ENCODE measurements at regions not wholly inside any gene's neighbourhood (a gene's known extent, or its start where the extent isn't known, plus 50 kb on each side); places are given as distances from the start of the nearest gene placed in this dataset.
"Not testable (repeated sequence)": the region's sequence is repeated elsewhere in the genome, so short reads cannot be mapped to it uniquely, and the experiment has no call there.

DNA sequence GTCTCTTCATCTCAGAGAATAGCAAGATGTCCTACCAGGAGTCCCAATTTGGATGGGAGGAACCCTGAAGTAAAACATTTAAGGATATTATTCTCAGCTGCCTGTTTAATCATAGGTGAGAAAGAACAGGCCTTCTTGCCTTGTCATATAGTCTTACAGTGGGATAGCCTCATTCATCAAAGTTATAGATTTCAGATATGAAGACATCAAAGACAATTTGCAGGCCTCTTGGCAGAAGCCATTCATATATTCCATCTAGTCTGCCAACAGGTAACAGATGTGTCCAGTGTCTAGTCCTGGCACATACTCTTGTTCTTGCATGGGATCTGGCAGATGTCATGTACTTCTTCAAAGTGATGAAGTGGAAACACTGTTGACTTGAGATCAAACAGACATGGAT is 601.3 kb upstream of the GHITM start:
- ChIA-PET POLR2A (no interaction called here), CTCF (no interaction called here)
- H3K9me3 Mint-ChIP-seq = no peaks in the 10 kb centered on the region
- no peak overlapping the region for H3K27ac Mint-ChIP-seq
- H3K4me3 Mint-ChIP-seq = no peak overlapping the region
- no peaks in the 10 kb centered on the region for H3K4me1 Mint-ChIP-seq
- no peaks in the 10 kb centered on the region for H3K36me3 Mint-ChIP-seq (ENCODE audit: low read depth)
- H3K27me3 Mint-ChIP-seq = no peaks in the 10 kb centered on the region
- no peak for DNase-seq

DNA sequence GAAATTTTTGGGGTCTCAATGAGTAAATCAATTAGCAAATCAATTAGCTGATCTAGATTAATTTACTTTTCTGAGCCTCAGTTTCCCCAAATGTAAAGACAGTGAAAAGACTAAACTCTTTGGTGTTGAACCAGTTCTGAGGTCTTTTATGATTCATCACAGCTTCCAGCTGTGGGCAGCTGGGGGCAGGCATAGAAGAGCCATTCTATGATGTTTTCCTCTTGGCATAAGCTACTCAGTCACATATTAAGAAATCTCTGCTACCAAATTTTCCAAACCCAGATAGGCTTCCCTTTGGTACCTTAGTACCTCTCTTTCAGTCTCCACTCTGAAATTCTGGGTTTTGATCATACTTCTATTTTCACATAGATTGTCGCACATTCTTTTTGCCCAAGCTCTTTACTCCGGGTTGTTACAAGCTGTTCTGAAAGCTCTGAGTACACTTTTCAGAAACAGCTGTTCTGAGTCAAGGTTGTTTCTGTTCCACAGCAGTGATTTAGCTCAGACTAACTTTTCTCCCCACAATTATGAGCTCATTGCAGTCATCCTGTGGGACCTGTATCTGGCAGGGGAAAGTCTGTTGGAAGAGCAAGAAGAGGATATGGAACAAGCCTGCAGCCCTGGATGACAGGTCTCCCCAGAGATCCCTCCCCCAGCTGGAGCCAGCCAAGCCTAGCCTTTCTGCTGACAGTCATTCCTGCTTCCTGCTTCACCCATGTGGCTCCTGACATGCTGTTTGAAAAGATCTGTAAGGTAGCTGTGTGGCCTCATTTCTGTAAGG is 599.6 kb upstream of the GHITM start:
- H3K4me3 Mint-ChIP-seq = no peak overlapping the region
- no peaks in the 10 kb centered on the region for H3K27me3 Mint-ChIP-seq
- no peak overlapping the region for H3K27ac Mint-ChIP-seq
- CTCF ChIA-PET = no interaction called here
- POLR2A ChIA-PET = no interaction called here
- H3K4me1 Mint-ChIP-seq = no peaks in the 10 kb centered on the region
- H3K9me3 Mint-ChIP-seq = no peaks in the 10 kb centered on the region
- H3K36me3 Mint-ChIP-seq (ENCODE audit: low read depth) = no peaks in the 10 kb centered on the region
- DNase-seq = no peak

DNA sequence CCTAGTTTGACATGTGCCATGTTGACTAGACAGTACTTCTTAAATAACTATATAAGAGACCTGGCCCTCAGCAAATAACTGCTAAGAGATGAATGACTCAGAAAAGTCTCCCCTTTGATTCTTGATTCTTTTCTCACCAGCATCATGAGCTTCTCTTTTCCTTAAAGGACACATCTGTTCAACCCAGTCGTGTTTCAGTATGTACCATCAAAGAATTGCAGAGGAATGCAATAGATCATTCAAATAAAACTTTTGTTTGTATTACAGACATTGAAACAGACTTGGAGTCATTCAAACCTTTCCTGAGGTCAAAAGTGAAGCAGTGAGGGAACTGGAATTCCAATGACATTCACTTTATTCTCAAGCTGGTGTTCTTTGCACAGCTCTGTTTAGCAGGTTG is 598.3 kb upstream of the GHITM start:
- Mint-ChIP-seq H3K4me1 (no peaks in the 10 kb centered on the region), H3K27me3 (no peaks in the 10 kb centered on the region), H3K27ac (no peak overlapping the region), H3K4me3 (no peak overlapping the region), H3K9me3 (no peaks in the 10 kb centered on the region), H3K36me3 (ENCODE audit: low read depth) (no peaks in the 10 kb centered on the region)
- POLR2A ChIA-PET = no interaction called here
- no peak for DNase-seq
- CTCF ChIA-PET = no interaction called here

DNA sequence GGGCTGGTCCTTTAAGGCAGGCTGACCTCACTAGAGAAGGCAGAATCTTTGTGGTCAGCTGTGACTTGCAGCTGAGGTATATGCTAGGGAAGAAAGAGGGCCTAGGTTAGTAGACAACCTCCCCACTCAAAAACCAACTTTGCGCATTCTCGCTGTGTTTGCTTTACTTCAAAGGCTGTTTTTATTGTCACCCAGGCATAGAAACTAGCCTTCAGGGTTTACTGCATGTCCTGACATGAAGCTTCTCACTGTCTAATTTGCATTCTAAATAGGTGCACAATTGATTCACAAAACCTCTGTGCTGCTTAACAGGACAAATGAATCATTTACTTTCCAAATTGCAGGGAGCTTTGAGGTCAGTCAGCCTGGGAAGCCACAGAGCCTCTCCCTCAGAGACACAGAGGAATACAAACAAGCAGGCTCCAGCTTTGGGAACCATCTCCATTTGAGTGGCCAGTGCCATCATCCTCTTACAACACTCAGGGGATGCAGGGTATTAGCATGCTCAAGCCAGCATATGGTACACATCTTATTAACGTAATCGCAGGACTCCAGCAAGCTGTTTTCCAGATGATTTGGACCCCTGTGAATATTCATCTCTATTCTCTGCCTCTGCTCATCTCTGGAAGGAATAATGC is 596.4 kb upstream of the GHITM start:
- H3K4me1 Mint-ChIP-seq = no peaks in the 10 kb centered on the region
- H3K36me3 Mint-ChIP-seq (ENCODE audit: low read depth) = no peaks in the 10 kb centered on the region
- H3K9me3 Mint-ChIP-seq = no peaks in the 10 kb centered on the region
- ChIA-PET POLR2A (no interaction called here), CTCF (no interaction called here)
- no peak for DNase-seq
- H3K27me3 Mint-ChIP-seq = no peaks in the 10 kb centered on the region
- H3K4me3 Mint-ChIP-seq = no peak overlapping the region
- no peak overlapping the region for H3K27ac Mint-ChIP-seq

DNA sequence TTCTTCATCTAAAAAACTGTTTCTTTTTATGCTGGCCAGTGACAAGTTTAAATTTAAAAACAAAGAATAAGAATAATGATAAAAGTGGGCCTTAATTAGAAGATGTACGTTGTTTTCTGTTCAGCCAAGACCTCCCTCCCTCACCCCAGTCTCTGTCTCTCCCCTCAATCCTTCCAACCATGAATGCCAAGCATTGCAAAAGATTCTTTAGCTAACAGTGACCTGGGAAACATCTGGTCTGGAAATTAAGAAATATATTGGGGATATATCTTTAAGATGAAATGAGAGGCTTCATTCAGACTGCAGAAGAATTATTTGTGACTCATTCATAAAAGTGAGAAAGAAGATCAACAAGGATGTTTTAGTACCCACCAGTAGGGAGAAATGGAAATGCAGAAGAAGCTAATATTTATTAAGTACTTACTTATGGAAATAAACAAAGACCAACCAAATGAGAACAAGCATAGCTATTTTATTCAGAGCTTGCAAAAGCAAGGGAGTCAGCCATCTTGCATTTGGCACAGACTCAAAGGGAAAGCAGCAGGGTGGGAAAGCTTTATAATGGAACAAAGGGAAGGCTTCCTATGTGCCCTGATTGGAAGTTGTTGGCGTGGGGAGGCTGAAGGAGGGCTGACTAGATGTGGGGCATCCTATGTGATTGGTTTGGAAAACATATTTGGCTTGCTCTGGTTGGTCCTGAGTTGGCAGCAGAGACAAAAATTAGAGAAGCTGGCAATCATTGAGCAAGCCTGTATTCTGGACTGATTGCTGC is 595.4 kb upstream of the GHITM start:
- Mint-ChIP-seq H3K36me3 (ENCODE audit: low read depth) (no peaks in the 10 kb centered on the region), H3K4me1 (no peaks in the 10 kb centered on the region), H3K27me3 (no peaks in the 10 kb centered on the region), H3K4me3 (no peak overlapping the region), H3K27ac (no peak overlapping the region), H3K9me3 (no peaks in the 10 kb centered on the region)
- ChIA-PET POLR2A (no interaction called here), CTCF (no interaction called here)
- DNase-seq = no peak

DNA sequence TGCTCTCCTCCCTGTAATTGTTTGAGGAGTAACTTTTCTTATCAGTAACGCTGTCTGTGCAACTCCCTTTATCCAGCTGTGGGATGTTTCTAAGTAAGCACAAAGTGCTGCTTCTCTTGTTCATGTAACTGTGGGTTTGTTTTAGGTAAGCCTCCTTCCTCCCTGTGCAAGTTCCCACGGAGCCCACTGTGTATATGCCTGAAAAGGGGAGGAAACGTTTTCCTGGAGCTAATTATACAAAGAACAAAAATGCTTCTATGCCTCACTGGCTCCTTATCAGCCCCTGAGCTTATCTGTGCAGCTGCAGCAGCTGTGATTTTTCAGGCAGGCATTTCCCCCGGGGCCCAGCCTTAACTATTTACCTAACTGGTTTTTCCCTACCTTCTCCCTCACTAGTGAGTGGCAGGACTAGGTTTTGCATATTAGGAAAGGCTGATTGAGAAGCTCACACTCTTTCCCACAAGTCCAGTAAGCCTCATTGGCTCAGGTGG is 593.4 kb upstream of the GHITM start:
- no peak for DNase-seq
- Mint-ChIP-seq H3K36me3 (ENCODE audit: low read depth) (no peaks in the 10 kb centered on the region), H3K4me3 (no peak overlapping the region), H3K9me3 (no peaks in the 10 kb centered on the region), H3K27ac (no peak overlapping the region), H3K4me1 (no peaks in the 10 kb centered on the region), H3K27me3 (no peaks in the 10 kb centered on the region)
- ChIA-PET POLR2A (no interaction called here), CTCF (interaction anchor here (0.6 kb wide), 1 partner anchor 211 kb away, joined by 3 read pairs; no protein-coding TSS in a partner anchor)

DNA sequence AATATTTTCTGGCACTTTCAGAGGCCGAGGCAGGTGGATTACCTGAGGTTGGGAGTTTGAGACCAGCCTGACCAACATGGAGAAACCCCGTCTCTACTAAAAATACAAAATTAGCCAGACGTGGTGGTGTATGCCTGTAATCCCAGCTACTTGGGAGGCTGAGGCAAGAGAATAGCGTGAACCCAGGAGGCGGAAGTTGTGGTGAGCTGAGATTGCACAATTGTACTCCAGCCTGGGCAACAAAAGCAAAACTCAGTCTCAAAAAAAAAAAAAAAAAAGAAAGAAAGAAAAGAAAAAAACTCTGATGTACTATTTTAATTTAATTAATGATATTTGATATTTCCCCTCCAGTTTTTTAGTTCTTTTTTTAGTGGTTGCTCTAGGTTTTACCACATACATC is 588.1 kb upstream of the GHITM start:
- POLR2A ChIA-PET; CTCF ChIA-PET; H3K27me3 Mint-ChIP-seq; H3K36me3 Mint-ChIP-seq (ENCODE audit: low read depth); H3K4me3 Mint-ChIP-seq; H3K27ac Mint-ChIP-seq; H3K4me1 Mint-ChIP-seq; H3K9me3 Mint-ChIP-seq; DNase-seq: not testable (repeated sequence)

DNA sequence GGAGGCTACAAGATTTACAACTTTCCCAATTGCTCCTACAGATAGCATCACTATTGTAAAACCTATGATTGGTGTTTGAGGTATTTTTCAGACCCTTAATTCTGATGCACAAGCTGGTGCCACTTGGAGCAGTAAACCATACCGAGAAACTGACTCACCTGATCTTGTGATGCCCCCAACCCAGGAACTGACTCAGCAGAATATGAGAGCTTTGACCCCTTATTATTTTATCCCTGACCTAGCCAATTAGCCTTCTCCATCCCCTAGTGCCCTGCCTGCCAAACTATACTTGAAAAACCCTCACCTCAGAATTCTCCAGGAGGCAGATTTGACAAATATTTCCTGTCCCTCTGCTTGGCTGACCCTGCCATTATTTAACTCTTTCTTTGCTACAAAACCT is 585.9 kb upstream of the GHITM start:
- DNase-seq = no peak
- Mint-ChIP-seq H3K4me1 (no peaks in the 10 kb centered on the region), H3K27ac (no peak overlapping the region), H3K27me3 (no peaks in the 10 kb centered on the region), H3K4me3 (no peak overlapping the region), H3K9me3 (no peaks in the 10 kb centered on the region), H3K36me3 (ENCODE audit: low read depth) (no peaks in the 10 kb centered on the region)
- CTCF ChIA-PET = no interaction called here
- POLR2A ChIA-PET = no interaction called here

DNA sequence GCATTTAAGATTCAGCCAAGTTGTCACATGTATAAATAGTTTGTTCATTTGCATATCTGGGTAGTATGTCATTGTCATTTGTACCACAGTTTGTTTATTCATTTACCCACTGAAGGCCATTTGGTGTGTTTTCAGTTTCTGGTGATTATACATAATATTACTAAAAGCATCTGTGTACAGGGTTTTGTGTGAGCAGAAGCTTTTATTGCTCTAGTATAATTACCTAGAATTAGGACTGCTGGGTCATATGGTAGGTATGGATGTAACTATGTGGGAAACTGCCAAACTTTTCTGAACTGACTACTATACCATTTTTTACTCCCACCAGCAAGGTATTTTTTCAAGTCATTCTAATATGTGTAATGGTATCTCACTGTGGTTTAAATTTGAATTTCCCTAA is 584.0 kb upstream of the GHITM start:
- no peak for DNase-seq
- Mint-ChIP-seq H3K4me3 (no peak overlapping the region), H3K4me1 (no peaks in the 10 kb centered on the region), H3K27ac (no peak overlapping the region), H3K9me3 (no peaks in the 10 kb centered on the region), H3K27me3 (no peaks in the 10 kb centered on the region), H3K36me3 (ENCODE audit: low read depth) (no peaks in the 10 kb centered on the region)
- ChIA-PET CTCF (no interaction called here), POLR2A (no interaction called here)

DNA sequence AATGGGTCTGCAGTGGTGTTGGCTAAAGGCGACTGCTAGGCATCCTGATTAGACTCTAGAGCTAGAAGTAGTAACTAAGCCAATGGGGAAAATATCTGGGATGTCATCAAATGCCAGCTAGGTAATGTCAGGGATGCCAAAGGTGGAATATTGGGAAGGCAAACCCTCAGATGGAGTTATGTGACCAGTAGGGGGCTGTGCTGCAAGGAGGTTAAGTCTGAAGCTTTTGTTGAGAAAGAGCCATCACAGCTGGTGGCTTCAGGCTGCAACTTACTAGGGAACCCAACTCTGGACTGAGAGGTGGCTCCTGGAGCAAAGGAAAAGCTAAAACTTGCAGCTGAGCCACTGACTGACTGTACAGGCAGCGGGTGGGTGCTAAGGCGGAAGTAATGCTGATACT is 576.9 kb upstream of the GHITM start:
- H3K27ac Mint-ChIP-seq = no peak overlapping the region
- no peak overlapping the region for H3K4me3 Mint-ChIP-seq
- CTCF ChIA-PET = no interaction called here
- no peak for DNase-seq
- no peaks in the 10 kb centered on the region for H3K27me3 Mint-ChIP-seq
- POLR2A ChIA-PET = no interaction called here
- H3K9me3 Mint-ChIP-seq = peaks cover 10% of the 10 kb centered on the region
- no peaks in the 10 kb centered on the region for H3K36me3 Mint-ChIP-seq (ENCODE audit: low read depth)
- H3K4me1 Mint-ChIP-seq = no peaks in the 10 kb centered on the region

DNA sequence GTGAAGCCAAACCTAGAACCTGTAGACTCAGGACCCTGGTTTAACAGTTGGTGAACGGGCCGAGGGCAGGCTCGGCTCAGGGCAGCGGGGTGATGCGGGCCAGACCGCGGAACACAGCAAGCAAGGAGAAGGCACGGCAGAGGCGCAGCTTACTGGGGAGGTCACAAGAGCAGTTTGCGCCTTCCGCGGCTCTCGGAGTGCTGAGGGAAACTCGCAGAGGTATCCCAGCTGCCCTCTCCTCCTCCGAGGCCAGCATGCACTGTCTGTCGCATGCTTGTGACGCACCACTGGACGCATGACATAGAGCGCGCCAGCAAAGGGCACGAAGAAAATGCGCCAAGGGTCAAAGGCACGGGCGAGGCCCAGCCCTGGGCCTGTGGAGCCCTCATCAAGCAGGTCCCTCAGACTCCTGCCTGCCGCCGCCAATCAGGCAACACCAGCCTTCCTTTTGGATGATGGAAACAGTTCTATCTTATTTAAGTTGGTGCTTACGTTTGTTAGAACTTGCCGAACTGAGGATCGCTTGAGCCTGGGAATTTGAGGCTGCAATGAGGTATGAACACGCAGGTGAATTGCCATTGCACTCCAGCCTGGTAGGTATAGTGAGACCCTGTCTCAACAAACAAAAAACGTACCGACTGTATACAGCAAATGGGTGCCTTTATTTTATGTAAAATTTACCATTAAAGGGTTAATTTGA is 574.3 kb upstream of the GHITM start:
- H3K4me3 Mint-ChIP-seq = no peak overlapping the region
- no peak for DNase-seq
- ChIA-PET CTCF (no interaction called here), POLR2A (no interaction called here)
- H3K27me3 Mint-ChIP-seq = no peaks in the 10 kb centered on the region
- no peaks in the 10 kb centered on the region for H3K36me3 Mint-ChIP-seq (ENCODE audit: low read depth)
- no peaks in the 10 kb centered on the region for H3K4me1 Mint-ChIP-seq
- H3K27ac Mint-ChIP-seq = no peak overlapping the region
- peaks cover 10% of the 10 kb centered on the region for H3K9me3 Mint-ChIP-seq

DNA sequence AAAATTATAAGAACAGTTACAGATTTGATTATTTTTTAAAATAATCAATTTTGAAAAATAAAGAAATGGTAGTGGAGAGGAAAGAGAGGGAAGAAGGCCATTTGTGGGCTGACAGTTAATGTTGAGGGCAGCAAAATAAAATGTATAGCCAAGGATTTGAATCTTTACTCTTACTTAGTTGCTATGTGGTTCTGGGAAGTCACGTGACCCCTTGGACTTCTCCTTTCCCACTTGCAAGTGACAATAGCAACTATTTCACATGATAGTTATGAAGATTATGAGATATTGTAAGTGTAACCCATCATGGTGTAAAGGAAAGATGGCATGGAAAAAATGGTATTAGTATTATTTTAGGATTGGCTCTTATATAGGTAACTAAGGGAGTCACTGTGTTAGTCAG is 567.3 kb upstream of the GHITM start:
- Mint-ChIP-seq H3K4me3 (no peak overlapping the region), H3K36me3 (ENCODE audit: low read depth) (no peaks in the 10 kb centered on the region), H3K9me3 (no peaks in the 10 kb centered on the region), H3K4me1 (no peaks in the 10 kb centered on the region), H3K27me3 (no peaks in the 10 kb centered on the region), H3K27ac (no peak overlapping the region)
- ChIA-PET POLR2A (no interaction called here), CTCF (no interaction called here)
- no peak for DNase-seq

DNA sequence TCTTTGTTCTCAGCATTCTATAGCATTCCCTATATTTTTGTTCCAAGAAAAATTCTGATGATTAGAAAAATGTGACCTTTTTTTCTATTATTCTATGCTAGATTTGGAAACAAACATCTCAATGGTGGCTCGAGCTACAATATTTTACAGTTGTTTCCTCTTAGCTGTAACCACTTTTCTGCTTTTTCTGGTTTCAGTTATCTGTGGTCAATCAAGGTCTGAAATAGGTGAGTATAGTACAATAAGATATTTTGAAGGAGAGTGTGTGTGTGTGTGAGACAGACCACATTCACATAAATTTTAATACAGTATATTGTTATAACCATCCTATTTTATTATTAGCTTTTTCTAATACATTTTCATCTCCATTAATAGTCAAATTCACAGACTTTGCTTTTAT is 564.5 kb upstream of the GHITM start:
- no peaks in the 10 kb centered on the region for H3K36me3 Mint-ChIP-seq (ENCODE audit: low read depth)
- no peak overlapping the region for H3K27ac Mint-ChIP-seq
- ChIA-PET POLR2A (no interaction called here), CTCF (no interaction called here)
- no peaks in the 10 kb centered on the region for H3K27me3 Mint-ChIP-seq
- DNase-seq = no peak
- no peak overlapping the region for H3K4me3 Mint-ChIP-seq
- no peaks in the 10 kb centered on the region for H3K4me1 Mint-ChIP-seq
- H3K9me3 Mint-ChIP-seq = peaks cover 2% of the 10 kb centered on the region
